GM12872 (cell line): ENCODE measurements at regions not wholly inside any gene's neighbourhood (a gene's known extent, or its start where the extent isn't known, plus 50 kb on each side); places are given as distances from the start of the nearest gene placed in this dataset.

ENCODE experiments used
- CTCF ChIP-seq: IDR thresholded peaks from 3 replicates; pipeline ENCODE4 v1.5.1; 2011; ENCODE audit warnings: low read depth, mild to moderate bottlenecking, low read length, moderate library complexity; ENCODE audit not compliant: insufficient read depth

GRCh38 chr15:69505956-69506556, 53.4 kb downstream of the RPLP1 start:
- TF ChIP-seq CTCF = no peak

GRCh38 chr15:69508659-69509058, 56.0 kb downstream of the RPLP1 start:
- no peak for TF ChIP-seq CTCF

GRCh38 chr15:69509131-69509530, 56.5 kb downstream of the RPLP1 start:
- no peak for TF ChIP-seq CTCF

- TF ChIP-seq CTCF = no peak
Observed at GRCh38 chr15:69510556-69510955, 57.9 kb downstream of the RPLP1 start.

GRCh38 chr15:69511015-69511414, 58.4 kb downstream of the RPLP1 start:
- no peak for TF ChIP-seq CTCF

- TF ChIP-seq CTCF = no peak
Observed at GRCh38 chr15:69511716-69512340, 59.2 kb downstream of the RPLP1 start.

- no peak for TF ChIP-seq CTCF
Observed at GRCh38 chr15:69513450-69513960, 60.9 kb downstream of the RPLP1 start.
